WI38 (cell line): ENCODE measurements at regions not wholly inside any gene's neighbourhood (a gene's known extent, or its start where the extent isn't known, plus 50 kb on each side); places are given as distances from the start of the nearest gene placed in this dataset.
"Not testable (repeated sequence)": the region's sequence is repeated elsewhere in the genome, so short reads cannot be mapped to it uniquely, and the experiment has no call there.

Experiments used
- H3K4me3 ChIP-seq: 2 replicates; pipeline ENCODE4 v1.5.1; 2011; ENCODE audit warnings: low read depth, mild to moderate bottlenecking, control low read depth, low read length
- TF ChIP-seq, protein P1 (sequence below): IDR thresholded peaks from 2 replicates; pipeline ENCODE4 v1.5.1; 2012; ENCODE audit warnings: low read depth, mild to moderate bottlenecking, control low read depth, low read length

DNA sequence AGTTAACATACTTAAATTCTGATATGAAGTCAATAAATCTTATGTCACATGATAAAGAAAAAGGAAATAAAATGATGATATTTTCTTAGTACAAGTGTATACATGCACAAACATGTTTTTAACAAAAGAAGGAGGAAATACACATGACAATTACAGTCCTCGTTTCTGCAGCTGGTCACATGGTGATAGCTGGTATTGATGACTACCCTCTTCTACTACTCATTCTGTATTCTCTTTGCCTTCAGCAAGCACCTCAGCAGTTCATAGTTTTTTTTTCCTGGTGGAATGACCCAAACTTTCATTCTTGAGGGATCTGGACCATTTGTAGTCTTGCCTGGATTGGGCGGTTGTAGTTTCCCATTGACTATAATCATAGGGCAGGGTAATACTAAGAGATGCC lies 64.4 kb upstream of the CFAP126 start:
- H3K4me3 ChIP-seq = no peak overlapping the region
- TF ChIP-seq, protein P1, sequence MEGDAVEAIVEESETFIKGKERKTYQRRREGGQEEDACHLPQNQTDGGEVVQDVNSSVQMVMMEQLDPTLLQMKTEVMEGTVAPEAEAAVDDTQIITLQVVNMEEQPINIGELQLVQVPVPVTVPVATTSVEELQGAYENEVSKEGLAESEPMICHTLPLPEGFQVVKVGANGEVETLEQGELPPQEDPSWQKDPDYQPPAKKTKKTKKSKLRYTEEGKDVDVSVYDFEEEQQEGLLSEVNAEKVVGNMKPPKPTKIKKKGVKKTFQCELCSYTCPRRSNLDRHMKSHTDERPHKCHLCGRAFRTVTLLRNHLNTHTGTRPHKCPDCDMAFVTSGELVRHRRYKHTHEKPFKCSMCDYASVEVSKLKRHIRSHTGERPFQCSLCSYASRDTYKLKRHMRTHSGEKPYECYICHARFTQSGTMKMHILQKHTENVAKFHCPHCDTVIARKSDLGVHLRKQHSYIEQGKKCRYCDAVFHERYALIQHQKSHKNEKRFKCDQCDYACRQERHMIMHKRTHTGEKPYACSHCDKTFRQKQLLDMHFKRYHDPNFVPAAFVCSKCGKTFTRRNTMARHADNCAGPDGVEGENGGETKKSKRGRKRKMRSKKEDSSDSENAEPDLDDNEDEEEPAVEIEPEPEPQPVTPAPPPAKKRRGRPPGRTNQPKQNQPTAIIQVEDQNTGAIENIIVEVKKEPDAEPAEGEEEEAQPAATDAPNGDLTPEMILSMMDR = no peak

DNA sequence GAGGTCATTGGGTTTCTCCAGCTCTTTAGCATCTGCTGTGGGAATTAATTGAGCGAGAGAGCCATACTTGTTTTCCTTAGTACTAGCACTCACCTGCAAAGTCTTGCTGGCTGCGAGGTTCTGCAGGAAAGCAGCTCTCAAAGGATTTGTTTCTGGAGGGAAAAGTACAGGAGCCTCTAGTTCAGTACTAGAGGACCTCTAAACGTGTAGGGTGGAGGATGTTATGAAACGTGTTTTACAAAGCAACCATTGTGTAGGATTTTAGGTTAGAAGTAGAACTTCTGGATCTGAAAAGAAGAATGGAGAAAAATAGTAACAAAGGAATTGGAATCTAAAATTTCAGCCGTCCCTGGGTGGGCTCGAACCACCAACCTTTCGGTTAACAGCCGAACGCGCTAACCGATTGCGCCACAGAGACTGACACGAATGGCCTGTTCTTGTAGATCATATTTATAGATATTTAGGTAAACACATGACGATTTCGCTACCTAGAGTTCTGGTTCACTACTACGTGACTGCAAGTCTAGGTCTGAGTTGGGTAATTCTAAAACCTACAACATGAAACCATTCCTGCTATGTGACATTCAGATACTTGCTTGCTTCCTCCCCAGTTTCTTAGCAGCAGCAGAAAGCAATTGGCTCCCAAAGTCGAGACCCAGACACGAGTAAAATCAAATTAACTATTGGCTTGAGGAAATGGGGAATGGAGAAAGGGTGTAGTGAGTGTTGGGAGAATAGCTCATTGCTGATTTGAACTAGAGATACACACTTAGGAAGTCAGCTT lies 60.2 kb upstream of the CFAP126 start:
- TF ChIP-seq, protein P1 = no peak
- peak overlapping the region; percentile 23 for H3K4me3 ChIP-seq

DNA sequence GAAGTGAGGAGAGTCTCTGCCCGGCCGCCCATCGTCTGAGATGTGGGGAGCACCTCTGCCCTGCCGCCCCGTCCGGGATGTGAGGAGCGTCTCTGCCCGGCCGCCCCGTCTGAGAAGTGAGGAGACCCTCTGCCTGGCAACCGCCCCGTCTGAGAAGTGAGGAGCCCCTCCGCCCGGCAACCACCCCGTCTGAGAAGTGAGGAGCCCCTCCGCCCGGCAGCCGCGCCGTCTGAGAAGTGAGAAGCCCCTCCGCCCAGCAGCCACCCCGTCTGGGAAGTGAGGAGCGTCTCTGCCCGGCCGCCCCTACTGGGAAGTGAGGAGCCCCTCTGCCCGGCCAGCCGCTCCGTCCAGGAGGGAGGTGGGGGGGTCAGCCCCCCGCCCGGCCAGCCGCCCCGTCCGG lies 55.2 kb upstream of the CFAP126 start:
- not testable (repeated sequence) for H3K4me3 ChIP-seq

DNA sequence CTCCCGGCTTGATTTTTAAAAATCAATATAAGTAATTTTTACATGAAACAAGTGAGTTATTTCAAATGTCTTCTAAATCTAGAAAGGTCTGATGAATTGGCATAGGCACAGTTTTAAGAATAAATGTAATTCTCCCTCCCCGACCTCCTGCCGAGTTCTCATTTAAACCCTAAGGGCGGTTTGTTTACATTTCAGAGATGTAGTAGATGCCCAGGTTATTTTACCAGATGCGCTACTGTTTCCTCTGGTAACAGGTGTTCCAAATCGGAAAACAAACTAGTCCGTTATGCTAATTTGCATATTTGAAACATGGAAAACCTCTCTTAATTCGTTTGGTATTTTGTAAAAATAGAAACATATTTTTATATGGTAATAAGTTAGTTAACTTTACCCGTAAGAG lies 53.8 kb upstream of the CFAP126 start:
- TF ChIP-seq, protein P1 = no peak
- H3K4me3 ChIP-seq = no peak overlapping the region

DNA sequence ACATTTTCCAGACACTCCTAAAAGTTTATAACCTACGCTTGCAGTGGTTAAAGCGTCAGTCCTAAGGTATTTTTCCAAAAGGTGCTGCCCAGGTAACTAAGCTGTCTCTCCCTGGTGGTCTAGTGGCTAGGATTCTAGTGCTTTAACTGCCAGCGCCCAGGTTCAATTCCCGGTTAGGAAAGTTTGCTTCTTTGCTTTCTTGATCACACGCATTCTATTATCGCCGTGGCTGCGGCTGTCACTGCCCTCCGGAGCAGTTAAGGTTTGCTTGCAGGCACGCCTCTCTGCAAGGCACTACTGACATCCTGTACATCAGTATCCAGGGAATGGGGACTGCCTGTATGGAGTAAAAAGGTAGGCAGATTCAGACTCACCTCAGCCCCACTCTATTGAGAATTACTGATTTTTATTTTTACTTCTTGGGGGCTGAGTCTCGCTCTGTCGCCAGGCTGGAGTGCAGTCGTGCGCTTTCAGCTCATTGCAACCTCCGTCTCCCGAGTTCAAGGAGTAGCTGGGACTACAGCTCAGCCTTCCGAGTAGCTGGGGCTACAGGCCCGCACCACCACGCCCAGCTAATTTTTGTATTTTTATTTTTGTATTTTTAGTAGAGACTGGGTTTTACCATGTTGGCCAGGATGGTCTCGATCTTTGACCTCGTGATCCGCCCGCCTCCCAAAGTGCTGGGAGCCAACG lies 53.2 kb upstream of the CFAP126 start:
- no peak overlapping the region for H3K4me3 ChIP-seq

DNA sequence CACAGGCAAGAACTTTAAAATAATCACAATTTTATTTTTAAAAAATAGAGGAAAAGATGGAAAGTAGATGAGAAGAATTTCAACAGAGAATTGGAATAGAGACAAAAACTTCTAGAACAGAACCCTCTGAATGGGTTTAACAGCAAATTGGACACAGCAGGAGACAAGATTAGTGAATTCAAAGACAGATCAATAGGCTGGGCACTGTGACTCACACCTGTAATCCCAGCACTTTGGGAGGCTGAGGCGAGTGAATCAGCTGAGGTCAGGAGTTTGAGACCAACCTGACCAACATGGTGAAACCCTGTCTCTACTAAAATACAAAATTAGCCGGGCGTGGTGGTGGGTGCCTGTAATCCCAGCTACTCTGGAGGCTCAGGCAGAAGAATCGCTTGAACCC lies 49.9 kb upstream of the CFAP126 start:
- H3K4me3 ChIP-seq = not testable (repeated sequence)

More for the DNA sequence above, 53.2 kb upstream of the CFAP126 start:
- TF ChIP-seq, protein P1 = no peak
